ENCODE measurements at regions not wholly inside any gene's neighbourhood (a gene's known extent, or its start where the extent isn't known, plus 50 kb on each side); places are given as distances from the start of the nearest gene placed in this dataset.

DNA sequence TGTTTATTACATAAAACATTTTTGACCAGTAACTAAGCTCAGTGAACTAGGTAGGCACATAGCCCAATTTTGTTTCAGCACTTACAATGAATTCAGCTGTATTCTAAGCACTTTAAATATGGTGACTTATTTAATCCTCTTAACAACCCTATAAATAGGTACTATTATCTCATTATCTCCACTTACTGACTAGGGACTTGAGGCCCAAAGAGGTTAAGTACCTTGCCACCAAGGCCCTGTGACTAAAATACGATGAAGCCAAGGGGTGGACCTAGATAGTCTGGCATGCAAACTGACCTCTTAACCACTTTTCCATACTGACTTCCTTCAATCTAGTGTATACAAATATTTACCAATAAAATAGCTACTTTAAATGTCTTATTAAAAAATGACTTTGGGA lies 266.4 kb downstream of the ZNF608 start:
- no peaks in the 10 kb centered on the region for H3K36me3 ChIP-seq
- H3K27me3 ChIP-seq: no peaks in the 10 kb centered on the region
- H3K9me3 ChIP-seq: no peaks in the 10 kb centered on the region
- DNase-seq: no peak
- H3K27ac ChIP-seq: no peak overlapping the region
- H3K4me1 ChIP-seq: no peaks in the 10 kb centered on the region
- intact Hi-C loops (cut with DNase I; ENCODE audit: low total_unique reads): no loop called here
- no peak overlapping the region for H3K4me3 ChIP-seq
- WGBS, 5 donors: 50 to 63% (median 56%) methylated on average over 1 of the region's 1 CpG
- TF ChIP-seq, protein P1, sequence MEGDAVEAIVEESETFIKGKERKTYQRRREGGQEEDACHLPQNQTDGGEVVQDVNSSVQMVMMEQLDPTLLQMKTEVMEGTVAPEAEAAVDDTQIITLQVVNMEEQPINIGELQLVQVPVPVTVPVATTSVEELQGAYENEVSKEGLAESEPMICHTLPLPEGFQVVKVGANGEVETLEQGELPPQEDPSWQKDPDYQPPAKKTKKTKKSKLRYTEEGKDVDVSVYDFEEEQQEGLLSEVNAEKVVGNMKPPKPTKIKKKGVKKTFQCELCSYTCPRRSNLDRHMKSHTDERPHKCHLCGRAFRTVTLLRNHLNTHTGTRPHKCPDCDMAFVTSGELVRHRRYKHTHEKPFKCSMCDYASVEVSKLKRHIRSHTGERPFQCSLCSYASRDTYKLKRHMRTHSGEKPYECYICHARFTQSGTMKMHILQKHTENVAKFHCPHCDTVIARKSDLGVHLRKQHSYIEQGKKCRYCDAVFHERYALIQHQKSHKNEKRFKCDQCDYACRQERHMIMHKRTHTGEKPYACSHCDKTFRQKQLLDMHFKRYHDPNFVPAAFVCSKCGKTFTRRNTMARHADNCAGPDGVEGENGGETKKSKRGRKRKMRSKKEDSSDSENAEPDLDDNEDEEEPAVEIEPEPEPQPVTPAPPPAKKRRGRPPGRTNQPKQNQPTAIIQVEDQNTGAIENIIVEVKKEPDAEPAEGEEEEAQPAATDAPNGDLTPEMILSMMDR (IDR thresholded peaks at IDR 0.05): no peak
- TF ChIP-seq POLR2A (IDR thresholded peaks at IDR 0.05): no peak
- TF ChIP-seq EP300 (IDR thresholded peaks at IDR 0.05): no peak
- TF ChIP-seq POLR2AphosphoS5 (IDR thresholded peaks at IDR 0.05): no peak

DNA sequence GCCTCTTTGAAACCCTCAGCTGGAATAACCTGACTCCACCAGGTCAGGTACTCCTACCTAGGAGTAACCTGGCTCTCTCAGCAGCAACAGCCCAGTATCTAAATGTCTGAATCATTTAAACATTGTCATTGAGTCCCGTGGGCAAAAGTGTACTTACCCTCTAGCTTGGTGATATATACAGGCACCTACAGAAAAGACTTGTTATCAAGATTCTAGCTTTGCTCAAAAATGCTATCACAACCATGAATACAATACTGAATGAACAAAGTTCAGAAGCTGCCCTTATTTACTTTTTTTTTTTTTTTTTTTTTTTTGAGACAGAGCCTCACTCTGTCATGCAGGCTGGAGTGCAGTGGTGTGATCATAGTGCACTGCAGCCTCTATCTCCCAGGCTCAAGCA lies 268.2 kb downstream of the ZNF608 start:
- intact Hi-C loops (cut with DNase I; ENCODE audit: low total_unique reads): no loop called here
- H3K27me3 ChIP-seq: no peaks in the 10 kb centered on the region
- H3K36me3 ChIP-seq: no peaks in the 10 kb centered on the region
- DNase-seq: peak in 1 of 2 donors; percentile 18
- WGBS, 5 donors: 31 to 56% (median 50%) methylated on average over 1 of the region's 1 CpG
- H3K4me1 ChIP-seq: no peaks in the 10 kb centered on the region
- no peak overlapping the region for H3K27ac ChIP-seq
- TF ChIP-seq POLR2AphosphoS5 (IDR thresholded peaks at IDR 0.05) (no peak), POLR2A (IDR thresholded peaks at IDR 0.05) (no peak), EP300 (IDR thresholded peaks at IDR 0.05) (no peak)
- TF ChIP-seq, protein P1 (IDR thresholded peaks at IDR 0.05): no peak
- no peak overlapping the region for H3K4me3 ChIP-seq
- no peaks in the 10 kb centered on the region for H3K9me3 ChIP-seq

DNA sequence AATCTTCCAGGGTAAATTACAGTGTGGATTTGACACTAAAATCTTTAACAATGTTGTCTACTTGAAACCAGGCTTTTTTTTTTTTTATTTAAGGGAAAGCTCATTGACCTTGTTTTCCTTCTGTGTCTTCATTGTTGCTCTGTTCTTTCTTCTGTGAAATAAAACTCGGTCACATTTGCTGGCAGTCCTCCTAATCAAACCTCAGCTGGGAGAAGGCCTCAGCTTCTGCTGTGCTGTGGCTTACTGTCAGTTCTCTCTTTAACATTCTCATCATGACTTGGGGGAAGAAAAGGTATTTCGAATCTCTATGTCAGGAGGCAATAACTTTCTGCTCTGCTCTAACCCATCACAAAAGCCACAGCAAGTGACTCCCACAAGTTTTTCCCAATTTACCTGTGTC lies 268.9 kb downstream of the ZNF608 start:
- intact Hi-C loops (cut with DNase I; ENCODE audit: low total_unique reads): no loop called here
- H3K27me3 ChIP-seq: no peaks in the 10 kb centered on the region
- WGBS, 5 donors: 47 to 52% (median 50%) methylated on average over 2 of the region's 2 CpGs
- H3K36me3 ChIP-seq: no peaks in the 10 kb centered on the region
- no peak overlapping the region for H3K4me3 ChIP-seq
- no peak overlapping the region for H3K27ac ChIP-seq
- no peak for TF ChIP-seq POLR2AphosphoS5 (IDR thresholded peaks at IDR 0.05)
- TF ChIP-seq, protein P1 (IDR thresholded peaks at IDR 0.05): no peak
- TF ChIP-seq EP300 (IDR thresholded peaks at IDR 0.05): no peak
- TF ChIP-seq POLR2A (IDR thresholded peaks at IDR 0.05): no peak
- DNase-seq: no peak
- H3K9me3 ChIP-seq: no peaks in the 10 kb centered on the region
- H3K4me1 ChIP-seq: no peaks in the 10 kb centered on the region

DNA sequence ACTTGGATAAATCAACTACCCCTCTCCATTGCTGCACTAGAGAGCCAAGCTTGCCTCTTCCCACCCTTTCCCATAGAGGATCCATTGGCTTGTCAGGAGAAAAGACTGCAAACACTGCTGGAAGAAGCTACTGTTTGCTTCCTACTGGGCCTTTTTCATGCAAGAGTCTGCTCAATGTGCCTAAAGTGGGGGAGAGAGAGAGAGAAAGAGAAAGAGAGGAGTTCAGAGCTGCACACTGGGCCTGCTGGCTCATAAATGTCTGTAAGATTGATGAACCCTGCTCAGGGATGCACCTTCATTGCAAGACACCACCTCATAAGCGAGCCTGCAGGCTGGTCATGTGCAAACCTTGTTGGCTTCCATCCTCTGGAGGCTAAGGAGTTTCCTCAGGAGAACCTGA lies 269.4 kb downstream of the ZNF608 start:
- intact Hi-C loops (cut with DNase I; ENCODE audit: low total_unique reads): no loop called here
- TF ChIP-seq, protein P1 (IDR thresholded peaks at IDR 0.05): no peak
- no peak for TF ChIP-seq POLR2AphosphoS5 (IDR thresholded peaks at IDR 0.05)
- TF ChIP-seq POLR2A (IDR thresholded peaks at IDR 0.05): no peak
- no peak for TF ChIP-seq EP300 (IDR thresholded peaks at IDR 0.05)
- H3K4me1 ChIP-seq: no peaks in the 10 kb centered on the region
- no peaks in the 10 kb centered on the region for H3K27me3 ChIP-seq
- WGBS, 5 donors: 86 to 94% (median 87%) methylated on average over 1 of the region's 1 CpG
- DNase-seq: no peak
- H3K9me3 ChIP-seq: no peaks in the 10 kb centered on the region
- H3K27ac ChIP-seq: no peak overlapping the region
- no peaks in the 10 kb centered on the region for H3K36me3 ChIP-seq
- H3K4me3 ChIP-seq: no peak overlapping the region

Data from stomach (tissue), 8 donors.